ENCODE measurements at regions not wholly inside any gene's neighbourhood (a gene's known extent, or its start where the extent isn't known, plus 50 kb on each side); places are given as distances from the start of the nearest gene placed in this dataset.
"Not testable (repeated sequence)": the region's sequence is repeated elsewhere in the genome, so short reads cannot be mapped to it uniquely, and the experiment has no call there.

DNA sequence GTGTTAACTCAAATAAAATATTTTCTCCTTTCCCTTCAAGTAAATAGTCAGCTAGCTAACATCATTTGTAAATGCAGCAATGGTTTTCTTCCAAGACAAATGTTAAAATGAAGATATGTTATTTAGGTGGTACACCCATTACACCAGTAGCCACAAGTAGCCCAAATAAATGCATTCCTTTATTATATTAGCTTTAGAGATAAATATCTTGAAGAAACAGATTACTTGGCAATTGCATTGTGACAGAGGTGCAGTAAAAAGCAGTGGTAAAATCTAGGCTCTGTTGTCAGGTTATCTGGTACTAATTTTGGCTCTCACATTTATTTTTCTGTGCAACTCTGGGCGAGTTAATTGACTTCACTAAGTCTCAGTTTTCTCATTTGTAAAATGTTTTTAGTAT is 193.0 kb downstream of the NAA11 start:
- no peak overlapping the region for H3K27ac ChIP-seq (ENCODE audit: low read length)
- no TSS peak for BruUV-seq (replicated peaks)
- intact Hi-C loops (cut with micrococcal nuclease): no loop called here
- H3K27me3 ChIP-seq (ENCODE audit: low read length): no peaks in the 10 kb centered on the region
- H3K9me3 ChIP-seq (ENCODE audit: low read length): no peaks in the 10 kb centered on the region
- H3K36me3 ChIP-seq (ENCODE audit: low read depth, low read length): no peaks in the 10 kb centered on the region
- CTCF ChIA-PET: no interaction called here
- H4K20me1 ChIP-seq (ENCODE audit: low read length): no peaks in the 10 kb centered on the region
- H3K9ac ChIP-seq (ENCODE audit: low read length): no peak overlapping the region
- no peak overlapping the region for H2AFZ ChIP-seq (ENCODE audit: low read length)
- no peaks in the 10 kb centered on the region for H3K9me2 ChIP-seq (replicated peaks; ENCODE audit: low read length)
- POLR2A ChIA-PET (ENCODE audit: unreplicated experiment): no interaction called here
- DNase-seq: no peak
- TF ChIP-seq EZH2 (IDR thresholded peaks at IDR 0.05; ENCODE audit: low read length, unreplicated experiment): no peak
- H3K4me1 ChIP-seq (ENCODE audit: insufficient read depth, low read length): no peaks in the 10 kb centered on the region
- ATAC-seq: no peak
- no peak overlapping the region for H3K4me3 ChIP-seq (ENCODE audit: low read length)
- H3F3A ChIP-seq (ENCODE audit: low read length, unreplicated experiment): no peaks in the 10 kb centered on the region
- H3K4me2 ChIP-seq (ENCODE audit: low read length): no peak overlapping the region
- H3K79me2 ChIP-seq (ENCODE audit: low read length): no peaks in the 10 kb centered on the region

DNA sequence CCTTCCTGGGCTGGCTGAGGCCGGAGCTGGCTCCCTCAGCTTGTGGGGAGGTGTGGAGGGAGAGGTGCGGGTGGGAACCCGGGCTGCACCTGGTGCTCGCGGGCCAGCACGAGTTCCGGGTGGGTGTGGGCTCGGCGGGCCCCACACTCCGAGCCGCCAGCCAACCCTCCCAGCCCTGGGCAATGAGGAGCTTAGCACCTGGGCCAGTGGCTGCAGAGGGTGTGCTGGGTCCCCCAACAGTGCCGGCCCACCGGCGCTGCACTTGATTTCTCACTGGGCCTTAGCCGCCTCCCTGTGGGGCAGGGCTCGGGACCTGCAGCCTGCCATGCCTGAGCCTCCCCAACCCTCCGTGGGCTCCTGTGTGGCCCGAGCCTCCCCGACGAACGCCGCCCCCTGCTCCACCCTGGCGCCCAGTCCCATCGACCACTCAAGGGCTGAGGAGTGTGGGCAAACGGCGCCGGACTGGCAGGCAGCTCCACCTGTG is 182.7 kb upstream of the PAQR3 start:
- ATAC-seq (no peak), DNase-seq (no peak)
- POLR2A ChIA-PET (ENCODE audit: unreplicated experiment): no interaction called here
- H3K9me2 ChIP-seq (replicated peaks; ENCODE audit: low read length): no peaks in the 10 kb centered on the region
- H3K4me3 ChIP-seq (ENCODE audit: low read length): no peak overlapping the region
- H3K4me1 ChIP-seq (ENCODE audit: insufficient read depth, low read length): no peaks in the 10 kb centered on the region
- 0 out of 2 replicates have a peak, but pooled peaks cover 4% of the 10 kb centered on the region for H3K9me3 ChIP-seq (ENCODE audit: low read length)
- H3F3A ChIP-seq (ENCODE audit: low read length, unreplicated experiment): no peaks in the 10 kb centered on the region
- H2AFZ ChIP-seq (ENCODE audit: low read length): no peak overlapping the region
- BruUV-seq (replicated peaks): no TSS peak
- CTCF ChIA-PET: no interaction called here
- H4K20me1 ChIP-seq (ENCODE audit: low read length): no peaks in the 10 kb centered on the region
- no peak overlapping the region for H3K4me2 ChIP-seq (ENCODE audit: low read length)
- intact Hi-C loops (cut with micrococcal nuclease): no loop called here
- no peaks in the 10 kb centered on the region for H3K36me3 ChIP-seq (ENCODE audit: low read depth, low read length)
- H3K79me2 ChIP-seq (ENCODE audit: low read length): no peaks in the 10 kb centered on the region
- TF ChIP-seq EZH2 (IDR thresholded peaks at IDR 0.05; ENCODE audit: low read length, unreplicated experiment): no peak
- TF ChIP-seq EZH2phosphoT487 (IDR thresholded peaks at IDR 0.05; ENCODE audit: borderline replicate concordance, low read length): no peak
- TF ChIP-seq CTCF (conservative IDR thresholded peaks at IDR 0.05; ENCODE audit: low read depth, low read length): no peak
- H3K27ac ChIP-seq (ENCODE audit: low read length): no peak overlapping the region
- H3K9ac ChIP-seq (ENCODE audit: low read length): no peak overlapping the region
- no peaks in the 10 kb centered on the region for H3K27me3 ChIP-seq (ENCODE audit: low read length)

GRCh38 chr4:79121223-79121622 is 182.0 kb upstream of the PAQR3 start:
- Histone ChIP-seq H3K9me3 (ENCODE audit: low read length) (0 out of 2 replicates have a peak, but pooled peaks cover 4% of the 10 kb centered on the region), H3K4me2 (ENCODE audit: low read length) (no peak overlapping the region), H3K27me3 (ENCODE audit: low read length) (no peaks in the 10 kb centered on the region), H3K9me2 (replicated peaks; ENCODE audit: low read length) (no peaks in the 10 kb centered on the region), H3K79me2 (ENCODE audit: low read length) (no peaks in the 10 kb centered on the region), H3F3A (ENCODE audit: low read length, unreplicated experiment) (no peaks in the 10 kb centered on the region), H3K9ac (ENCODE audit: low read length) (no peak overlapping the region), H3K27ac (ENCODE audit: low read length) (no peak overlapping the region), H2AFZ (ENCODE audit: low read length) (no peak overlapping the region), H3K36me3 (ENCODE audit: low read depth, low read length) (no peaks in the 10 kb centered on the region), H3K4me1 (ENCODE audit: insufficient read depth, low read length) (no peaks in the 10 kb centered on the region), H4K20me1 (ENCODE audit: low read length) (no peaks in the 10 kb centered on the region), H3K4me3 (ENCODE audit: low read length) (no peak overlapping the region)
- ChIA-PET CTCF (no interaction called here), POLR2A (ENCODE audit: unreplicated experiment) (no interaction called here)
- DNase-seq (no peak), ATAC-seq (no peak)
- intact Hi-C loops (cut with micrococcal nuclease): no loop called here
- BruUV-seq (replicated peaks): no TSS peak
- TF ChIP-seq CTCF (conservative IDR thresholded peaks at IDR 0.05; ENCODE audit: low read depth, low read length) (no peak), EZH2 (IDR thresholded peaks at IDR 0.05; ENCODE audit: low read length, unreplicated experiment) (no peak), EZH2phosphoT487 (IDR thresholded peaks at IDR 0.05; ENCODE audit: borderline replicate concordance, low read length) (no peak)

DNA sequence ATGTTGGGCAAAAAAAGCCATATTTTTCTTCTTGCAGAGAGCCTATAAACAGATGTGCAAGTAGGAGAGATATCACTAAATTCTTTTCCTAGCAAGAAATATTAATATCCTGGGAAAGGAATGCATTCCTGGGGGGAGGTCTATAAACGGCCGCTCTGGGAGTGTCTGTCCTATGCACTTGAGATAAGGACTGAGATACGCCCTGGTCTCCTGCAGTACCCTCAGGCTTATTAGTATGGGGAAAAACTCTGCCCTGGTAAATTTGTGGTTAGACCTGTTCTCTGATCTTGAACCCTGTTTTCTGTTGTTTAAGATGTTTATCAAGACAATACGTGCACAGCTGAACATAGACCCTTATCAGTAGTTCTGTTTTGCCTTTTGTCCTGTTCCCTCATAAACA is 177.8 kb upstream of the PAQR3 start:
- CTCF ChIA-PET; H3K36me3 ChIP-seq (ENCODE audit: low read depth, low read length); H3K4me3 ChIP-seq (ENCODE audit: low read length); DNase-seq; intact Hi-C loops (cut with micrococcal nuclease); H3K79me2 ChIP-seq (ENCODE audit: low read length); H3K9ac ChIP-seq (ENCODE audit: low read length); H3K9me2 ChIP-seq (replicated peaks; ENCODE audit: low read length); H3K4me1 ChIP-seq (ENCODE audit: insufficient read depth, low read length); H4K20me1 ChIP-seq (ENCODE audit: low read length); H3F3A ChIP-seq (ENCODE audit: low read length, unreplicated experiment); POLR2A ChIA-PET (ENCODE audit: unreplicated experiment); BruUV-seq (replicated peaks); ATAC-seq; H3K27me3 ChIP-seq (ENCODE audit: low read length); H2AFZ ChIP-seq (ENCODE audit: low read length); H3K27ac ChIP-seq (ENCODE audit: low read length); H3K9me3 ChIP-seq (ENCODE audit: low read length); H3K4me2 ChIP-seq (ENCODE audit: low read length): not testable (repeated sequence)

Measured in PC-3 (cell line).